ENCODE measurements at regions not wholly inside any gene's neighbourhood (a gene's known extent, or its start where the extent isn't known, plus 50 kb on each side); places are given as distances from the start of the nearest gene placed in this dataset.

DNA sequence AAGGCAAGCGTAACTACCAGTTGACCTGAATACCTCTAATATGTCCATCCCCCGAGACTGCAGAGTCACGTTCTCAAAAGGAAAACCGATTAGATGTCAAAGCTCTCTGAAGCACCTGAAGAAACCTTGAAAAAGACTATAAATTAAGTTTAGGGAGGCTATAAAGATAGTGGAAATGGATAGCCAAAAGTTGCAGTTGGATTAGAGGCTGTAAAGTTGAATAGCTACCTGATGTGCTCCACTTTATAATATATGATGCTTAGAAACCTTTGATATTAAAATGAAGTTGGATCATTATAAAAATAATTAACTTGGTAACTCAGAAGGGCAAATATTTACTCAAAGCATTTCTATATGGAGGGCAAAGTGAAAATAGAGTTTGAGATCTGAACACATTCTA, 506.6 kb upstream of the AGA start:
- TF ChIP-seq, protein P1, sequence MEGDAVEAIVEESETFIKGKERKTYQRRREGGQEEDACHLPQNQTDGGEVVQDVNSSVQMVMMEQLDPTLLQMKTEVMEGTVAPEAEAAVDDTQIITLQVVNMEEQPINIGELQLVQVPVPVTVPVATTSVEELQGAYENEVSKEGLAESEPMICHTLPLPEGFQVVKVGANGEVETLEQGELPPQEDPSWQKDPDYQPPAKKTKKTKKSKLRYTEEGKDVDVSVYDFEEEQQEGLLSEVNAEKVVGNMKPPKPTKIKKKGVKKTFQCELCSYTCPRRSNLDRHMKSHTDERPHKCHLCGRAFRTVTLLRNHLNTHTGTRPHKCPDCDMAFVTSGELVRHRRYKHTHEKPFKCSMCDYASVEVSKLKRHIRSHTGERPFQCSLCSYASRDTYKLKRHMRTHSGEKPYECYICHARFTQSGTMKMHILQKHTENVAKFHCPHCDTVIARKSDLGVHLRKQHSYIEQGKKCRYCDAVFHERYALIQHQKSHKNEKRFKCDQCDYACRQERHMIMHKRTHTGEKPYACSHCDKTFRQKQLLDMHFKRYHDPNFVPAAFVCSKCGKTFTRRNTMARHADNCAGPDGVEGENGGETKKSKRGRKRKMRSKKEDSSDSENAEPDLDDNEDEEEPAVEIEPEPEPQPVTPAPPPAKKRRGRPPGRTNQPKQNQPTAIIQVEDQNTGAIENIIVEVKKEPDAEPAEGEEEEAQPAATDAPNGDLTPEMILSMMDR (IDR thresholded peaks at IDR 0.05; ENCODE audit: insufficient read depth, low read depth, low read length) = no peak
- no peak for TF ChIP-seq EZH2 (IDR thresholded peaks at IDR 0.05; ENCODE audit: insufficient read depth, low read length)
